H1 (cell line): ENCODE measurements at regions not wholly inside any gene's neighbourhood (a gene's known extent, or its start where the extent isn't known, plus 50 kb on each side); places are given as distances from the start of the nearest gene placed in this dataset.

Experiments
- CTCF ChIA-PET: fragments of 300-600 bp; sonication (Branson Sonifier 250); formaldehyde crosslinking; loops from one replicate; lab custom pipeline; 2021; ENCODE audit not compliant: partially characterized antibody; lab: Charles Lee
- POLR2A ChIA-PET: fragments of 300-600 bp; sonication (Branson Sonifier 250); formaldehyde crosslinking; loops from one replicate; lab custom pipeline; 2021; ENCODE audit warnings: inconsistent platforms; ENCODE audit not compliant: partially characterized antibody; lab: Charles Lee
- DNase-seq, 2 experiments: peaks; one replicate each; pipeline versions ENCODE4 v3.0.0 to v3.0.0-alpha.2; 2010 to 2022; ENCODE audit warnings: low spot score in 2 of 2, low read depth in 1 of 2, mixed read lengths in 1 of 2
- FAIRE-seq: peaks from 2 replicates; lab custom pipeline; 2011; peaks lifted over from hg19 to GRCh38; lab: Jason Lieb, UNC
- H2AFZ ChIP-seq: 2 replicates; pipeline ENCODE4 v1.8.1; 2012; ENCODE audit warnings: low read length, inconsistent platforms
- H2AK5ac ChIP-seq: 2 replicates; pipeline ENCODE4 v1.6.1; 2013; ENCODE audit warnings: low read depth, low read length
- H2BK120ac ChIP-seq: replicated peaks from 2 replicates; pipeline ENCODE3; 2013; ENCODE audit warnings: low read depth, low read length, inconsistent platforms
- H2BK12ac ChIP-seq: 2 replicates; pipeline ENCODE4 v1.6.1; 2013; ENCODE audit warnings: low read depth, low read length
- H2BK15ac ChIP-seq: 2 replicates; pipeline ENCODE4 v1.6.1; 2013; ENCODE audit warnings: low read length
- H2BK20ac ChIP-seq: 2 replicates; pipeline ENCODE4 v1.6.1; 2013; ENCODE audit warnings: low read length
- H2BK5ac ChIP-seq: 2 replicates; pipeline ENCODE4 v1.6.1; 2013; ENCODE audit warnings: low read depth, low read length
- H3K14ac ChIP-seq: 2 replicates; pipeline ENCODE4 v1.6.1; 2013; ENCODE audit warnings: inconsistent platforms; ENCODE audit not compliant: insufficient read length
- H3K18ac ChIP-seq: 2 replicates; pipeline ENCODE4 v1.6.1; 2013; ENCODE audit warnings: low read length; ENCODE audit errors: extremely low read depth
- H3K23ac ChIP-seq: 2 replicates; pipeline ENCODE4 v1.6.1; 2013; ENCODE audit warnings: inconsistent platforms; ENCODE audit not compliant: insufficient read length
- H3K23me2 ChIP-seq: 2 replicates; pipeline ENCODE4 v1.6.1; 2013; ENCODE audit warnings: low read depth, low read length
- H3K27ac ChIP-seq: 2 replicates; pipeline ENCODE4 v1.6.1; 2011; ENCODE audit warnings: low read depth, low read length, inconsistent platforms
- H3K27me3 ChIP-seq, 4 experiments: replicated peaks in 1 of 4; 1 replicate in 1 of 4; 2 replicates in 3 of 4; pipeline versions ENCODE4 v1.6.1 to v1.8.1; 2011 to 2013; ENCODE audit warnings: low read length in 3 of 4, mild to moderate bottlenecking in 3 of 4, inconsistent platforms in 2 of 4, mixed read lengths in 2 of 4, moderate library complexity in 1 of 4; ENCODE audit not compliant: control insufficient read depth in 3 of 4, insufficient read depth in 3 of 4; ENCODE audit errors: extremely low read depth in 1 of 4
- H3K36me3 ChIP-seq, 4 experiments: 2 replicates each; pipeline versions ENCODE4 v1.6.1 to v1.8.1; 2011 to 2013; ENCODE audit warnings: mild to moderate bottlenecking in 4 of 4, low read length in 3 of 4, moderate library complexity in 2 of 4, control low read depth in 1 of 4, inconsistent platforms in 1 of 4; ENCODE audit not compliant: insufficient read depth in 4 of 4, control insufficient read depth in 2 of 4
- H3K4ac ChIP-seq: replicated peaks from 2 replicates; pipeline ENCODE3; 2013; ENCODE audit warnings: low read length, low read depth, mixed read lengths, inconsistent platforms; ENCODE audit not compliant: insufficient read length
- H3K4me1 ChIP-seq, 4 experiments: replicated peaks in 1 of 4; 1 replicate in 1 of 4; 2 replicates in 3 of 4; pipeline versions ENCODE4 v1.6.1 to v1.8.1; 2011 to 2013; ENCODE audit warnings: low read length in 3 of 4, inconsistent platforms in 2 of 4, mixed read lengths in 1 of 4; ENCODE audit not compliant: insufficient read depth in 4 of 4, control insufficient read depth in 3 of 4
- H3K4me2 ChIP-seq, 2 experiments: 2 replicates each; pipeline versions ENCODE4 v1.6.1 to v1.8.1; 2011 to 2013; ENCODE audit warnings: low read depth in 2 of 2, low read length in 2 of 2, control low read depth in 1 of 2, inconsistent platforms in 1 of 2, mild to moderate bottlenecking in 1 of 2; ENCODE audit not compliant: insufficient read depth in 1 of 2
- H3K4me3 ChIP-seq, 4 experiments: fragments of 200-600, 300-600 bp in 1 of 4; sonication (generic), shearing (Covaris generic), sonication (Bioruptor Twin) in 1 of 4; 2 replicates each; pipeline versions ENCODE4 v1.5.1 to v1.8.1; 2011 to 2016; ENCODE audit warnings: low read length in 4 of 4, low read depth in 3 of 4, control low read depth in 2 of 4, inconsistent platforms in 2 of 4, mild to moderate bottlenecking in 2 of 4, mixed read lengths in 1 of 4, moderate library complexity in 1 of 4; ENCODE audit not compliant: insufficient read depth in 2 of 4; ENCODE audit errors: extremely low read depth in 1 of 4
- H3K56ac ChIP-seq: replicated peaks from 2 replicates; pipeline ENCODE3; 2013; ENCODE audit warnings: low read depth, mild to moderate bottlenecking, mixed read lengths, low read length, inconsistent platforms; ENCODE audit not compliant: insufficient read length
- H3K79me1 ChIP-seq: 2 replicates; pipeline ENCODE4 v1.6.1; 2013; ENCODE audit warnings: low read depth, low read length, control low read depth
- H3K79me2 ChIP-seq, 2 experiments: 2 replicates each; pipeline versions ENCODE4 v1.6.1 to v1.8.1; 2012 to 2013; ENCODE audit warnings: low read length in 2 of 2, mild to moderate bottlenecking in 2 of 2, inconsistent platforms in 1 of 2; ENCODE audit not compliant: insufficient read depth in 2 of 2, control insufficient read depth in 1 of 2
- H3K9ac ChIP-seq, 4 experiments: replicated peaks in 1 of 4; 1 replicate in 1 of 4; 2 replicates in 3 of 4; pipeline versions ENCODE4 v1.6.1 to v1.8.1; 2011 to 2013; ENCODE audit warnings: low read depth in 3 of 4, low read length in 3 of 4, control low read depth in 2 of 4, mild to moderate bottlenecking in 2 of 4, moderate library complexity in 2 of 4, inconsistent platforms in 1 of 4; ENCODE audit errors: extremely low read depth in 1 of 4
- H3K9me3 ChIP-seq, 2 experiments: 2 replicates each; pipeline versions ENCODE4 v1.6.1 to v1.8.1; 2012 to 2013; ENCODE audit warnings: mild to moderate bottlenecking in 2 of 2, moderate library complexity in 2 of 2, control low read depth in 1 of 2, inconsistent platforms in 1 of 2, low read depth in 1 of 2, low read length in 1 of 2, mixed read lengths in 1 of 2; ENCODE audit not compliant: insufficient read depth in 2 of 2
- H4K20me1 ChIP-seq, 2 experiments: replicated peaks in 1 of 2; 2 replicates each; pipeline versions ENCODE3 to v1.8.1; 2011 to 2013; ENCODE audit warnings: inconsistent platforms in 2 of 2, low read length in 2 of 2, mild to moderate bottlenecking in 1 of 2; ENCODE audit not compliant: insufficient read depth in 2 of 2, control insufficient read depth in 1 of 2
- H4K5ac ChIP-seq: 2 replicates; pipeline ENCODE4 v1.6.1; 2013; ENCODE audit warnings: low read length, low read depth, mixed read lengths, inconsistent platforms; ENCODE audit not compliant: insufficient read length
- H4K8ac ChIP-seq: 2 replicates; pipeline ENCODE4 v1.8.0; 2013; ENCODE audit warnings: mild to moderate bottlenecking, moderate library complexity, low read length, inconsistent platforms; ENCODE audit not compliant: insufficient read depth; ENCODE audit errors: extremely low read depth
- H4K91ac ChIP-seq: replicated peaks from 2 replicates; pipeline ENCODE3; 2013; ENCODE audit warnings: low read length, mixed read lengths, inconsistent platforms; ENCODE audit not compliant: insufficient read length
- CHD7 ChIP-seq: fragments of 300-600 bp; sonication (generic); IDR thresholded peaks from 2 replicates; pipeline ENCODE4 v1.7.1; 2012; ENCODE audit warnings: low read length, moderate library complexity, mild to moderate bottlenecking, inconsistent platforms; ENCODE audit not compliant: insufficient replicate concordance
- WGBS, 2 experiments: shearing (Covaris generic) in 1 of 2; methylation state at CpG; one replicate each; pipeline versions ENCODE4 v1.1.6 to v1.1.7; 2013 to 2015; ENCODE audit warnings: low lambda C conversion rate in 2 of 2, mixed read lengths in 2 of 2, inconsistent platforms in 1 of 2, low coverage in 1 of 2, missing lambda C conversion rate in 1 of 2; ENCODE audit not compliant: insufficient replicate concordance in 2 of 2, insufficient coverage in 1 of 2, insufficient read length in 1 of 2; ENCODE audit errors: extremely low coverage in 1 of 2, missing lambda C conversion rate in 1 of 2; 5-methylcytosine and 5-hydroxymethylcytosine counted together

GRCh38 chr1:71292203-71292602, 211.4 kb upstream of the ZRANB2 start:
- Histone ChIP-seq H3K4ac (no peak overlapping the region), H2BK5ac (no peak overlapping the region), H3K36me3 (no peaks in the 10 kb centered on the region), H4K91ac (no peak overlapping the region), H2BK12ac (no peak overlapping the region), H2BK20ac (no peak overlapping the region), H3K4me2 (no peak overlapping the region), H3K4me1 (no peaks in the 10 kb centered on the region), H3K23ac (no peak overlapping the region), H3K4me3 (no peak overlapping the region), H2BK120ac (no peak overlapping the region), H2AFZ (no peak overlapping the region), H3K79me1 (no peaks in the 10 kb centered on the region), H4K20me1 (no peaks in the 10 kb centered on the region), H4K5ac (no peak overlapping the region), H3K18ac (no peak overlapping the region), H3K14ac (no peak overlapping the region), H3K9me3 (no peaks in the 10 kb centered on the region), H3K27me3 (no peaks in the 10 kb centered on the region), H2AK5ac (no peak overlapping the region), H3K79me2 (no peaks in the 10 kb centered on the region), H3K27ac (no peak overlapping the region), H3K56ac (no peak overlapping the region), H3K23me2 (no peaks in the 10 kb centered on the region), H3K9ac (no peak overlapping the region), H2BK15ac (no peak overlapping the region), H4K8ac (no peak overlapping the region)
- WGBS, 2 experiments: 84% methylated on average over 2 of the region's 2 CpGs; no CpG with 5 or more reads in 1 of the 2 experiments
- POLR2A ChIA-PET: no interaction called here
- FAIRE-seq: no peak
- CTCF ChIA-PET: interaction anchor here (0.7 kb wide), 1 partner anchor 12 kb away, joined by 3 read pairs; no protein-coding TSS in a partner anchor
- no peak for DNase-seq
- TF ChIP-seq CHD7: no peak
